ACC112 (cell line): ENCODE measurements at regions not wholly inside any gene's neighbourhood (a gene's known extent, or its start where the extent isn't known, plus 50 kb on each side); places are given as distances from the start of the nearest gene placed in this dataset.
A peak's percentile ranks its signal among the peaks of the same experiment; 100 is the strongest.
"Not testable (repeated sequence)": the region's sequence is repeated elsewhere in the genome, so short reads cannot be mapped to it uniquely, and the experiment has no call there.

Source experiments
- H2AFZ ChIP-seq: fragments of 200-600 bp; sonication (generic); one replicate; pipeline ENCODE4 v1.6.0; 2017; ENCODE audit warnings: antibody characterized with exemption, low read length; ENCODE audit not compliant: unreplicated experiment
- H3K27ac ChIP-seq: fragments of 200-600 bp; sonication (generic); 2 replicates; pipeline ENCODE4 v1.5.1; 2014; ENCODE audit warnings: low read depth, mild to moderate bottlenecking, antibody characterized with exemption, low read length, moderate library complexity
- H3K27me3 ChIP-seq: fragments of 200-600 bp; sonication (generic); 2 replicates; pipeline ENCODE4 v1.6.1; 2014; ENCODE audit warnings: mild to moderate bottlenecking, antibody characterized with exemption, low read length, moderate library complexity, mixed read lengths; ENCODE audit not compliant: insufficient read depth
- H3K36me3 ChIP-seq: fragments of 200-600 bp; sonication (generic); 2 replicates; pipeline ENCODE4 v1.6.1; 2016; ENCODE audit warnings: mild to moderate bottlenecking, antibody characterized with exemption, low read length, moderate library complexity, mixed read lengths; ENCODE audit not compliant: insufficient read depth
- H3K4me1 ChIP-seq: fragments of 200-600 bp; sonication (generic); one replicate; pipeline ENCODE4 v1.6.1; 2016; ENCODE audit warnings: low read length, mixed read lengths; ENCODE audit not compliant: insufficient read depth, unreplicated experiment, control insufficient read depth
- H3K4me3 ChIP-seq: fragments of 200-600 bp; sonication (generic); 2 replicates; pipeline ENCODE4 v1.5.1; 2014; ENCODE audit warnings: mild to moderate bottlenecking, low read depth, low read length
- H3K79me2 ChIP-seq: fragments of 200-600 bp; sonication (generic); one replicate; pipeline ENCODE4 v1.6.0; 2016; ENCODE audit warnings: low read length; ENCODE audit not compliant: control insufficient read depth, unreplicated experiment, insufficient read depth

GRCh38 chr7:19572566-19572965, 136.3 kb downstream of the POLR1F start:
- Histone ChIP-seq H3K27me3 (no peaks in the 10 kb centered on the region), H3K4me1 (peaks cover 3% of the 10 kb centered on the region), H2AFZ (no peak overlapping the region), H3K79me2 (no peaks in the 10 kb centered on the region), H3K4me3 (no peak overlapping the region), H3K36me3 (no peaks in the 10 kb centered on the region), H3K27ac (no peak overlapping the region)

- no peak overlapping the region for H3K4me3 ChIP-seq
- H3K27ac ChIP-seq = no peak overlapping the region
- H3K27me3 ChIP-seq = no peaks in the 10 kb centered on the region
- peaks cover 4% of the 10 kb centered on the region; the same call in 1 of the 2 replicates for H3K36me3 ChIP-seq
- no peak overlapping the region for H2AFZ ChIP-seq
- peaks cover 2% of the 10 kb centered on the region for H3K4me1 ChIP-seq
- no peaks in the 10 kb centered on the region for H3K79me2 ChIP-seq
These were observed 141.8 kb downstream of the POLR1F start for GRCh38 chr7:19567011-19567410.

- H3K4me1 ChIP-seq = peaks cover 16% of the 10 kb centered on the region
- H3K4me3 ChIP-seq = no peak overlapping the region
- H3K79me2 ChIP-seq = no peaks in the 10 kb centered on the region
- H3K36me3 ChIP-seq = peaks cover 4% of the 10 kb centered on the region; the same call in 1 of the 2 replicates
- H3K27me3 ChIP-seq = no peaks in the 10 kb centered on the region
- no peak overlapping the region for H3K27ac ChIP-seq
- no peak overlapping the region for H2AFZ ChIP-seq
These were observed 143.2 kb downstream of the POLR1F start for GRCh38 chr7:19565602-19566001.

GRCh38 chr7:19561121-19561805, 147.6 kb downstream of the POLR1F start:
- Histone ChIP-seq H3K27ac (peak overlapping the region; percentile 99), H3K27me3 (no peaks in the 10 kb centered on the region), H3K4me3 (peak overlapping the region; percentile 57), H3K4me1 (peaks cover 47% of the 10 kb centered on the region), H3K36me3 (peaks cover 4% of the 10 kb centered on the region; the same call in 1 of the 2 replicates), H3K79me2 (no peaks in the 10 kb centered on the region), H2AFZ (peak overlapping the region; percentile 4)

GRCh38 chr7:19560111-19560883, 148.5 kb downstream of the POLR1F start:
- Histone ChIP-seq H2AFZ (peak overlapping the region; percentile 65), H3K36me3 (peaks cover 4% of the 10 kb centered on the region; the same call in 1 of the 2 replicates), H3K4me1 (peaks cover 47% of the 10 kb centered on the region), H3K27ac (peak overlapping the region; percentile 99), H3K4me3 (peak overlapping the region; percentile 57), H3K27me3 (no peaks in the 10 kb centered on the region), H3K79me2 (no peaks in the 10 kb centered on the region)

- Histone ChIP-seq H3K36me3 (peaks cover 4% of the 10 kb centered on the region; the same call in 1 of the 2 replicates), H3K79me2 (no peaks in the 10 kb centered on the region), H2AFZ (peak overlapping the region; percentile 48), H3K4me1 (peaks cover 47% of the 10 kb centered on the region), H3K4me3 (peak overlapping the region; percentile 4; the same call in 1 of the 2 replicates), H3K27ac (peak overlapping the region; percentile 99), H3K27me3 (no peaks in the 10 kb centered on the region)
These were observed 150.3 kb downstream of the POLR1F start for GRCh38 chr7:19558527-19558926.

GRCh38 chr7:19557726-19558465, 150.9 kb downstream of the POLR1F start:
- peak overlapping the region; percentile 11 for H2AFZ ChIP-seq
- H3K4me1 ChIP-seq = peaks cover 47% of the 10 kb centered on the region
- H3K79me2 ChIP-seq = no peaks in the 10 kb centered on the region
- peak overlapping the region; percentile 99 for H3K27ac ChIP-seq
- no peaks in the 10 kb centered on the region for H3K27me3 ChIP-seq
- H3K4me3 ChIP-seq = peak overlapping the region; percentile 4; the same call in 1 of the 2 replicates
- 0 out of 2 replicates have a peak, but pooled peaks cover 4% of the 10 kb centered on the region for H3K36me3 ChIP-seq

GRCh38 chr7:19554581-19554980, 154.3 kb downstream of the POLR1F start:
- Histone ChIP-seq H3K4me1 (peaks cover 23% of the 10 kb centered on the region), H3K36me3 (no peaks in the 10 kb centered on the region), H3K27me3 (no peaks in the 10 kb centered on the region), H2AFZ (no peak overlapping the region), H3K79me2 (no peaks in the 10 kb centered on the region), H3K4me3 (no peak overlapping the region), H3K27ac (no peak overlapping the region)

- no peaks in the 10 kb centered on the region for H3K36me3 ChIP-seq
- H2AFZ ChIP-seq = peak overlapping the region; percentile 5
- H3K27ac ChIP-seq = no peak overlapping the region
- no peak overlapping the region for H3K4me3 ChIP-seq
- no peaks in the 10 kb centered on the region for H3K27me3 ChIP-seq
- H3K4me1 ChIP-seq = peaks cover 3% of the 10 kb centered on the region
- H3K79me2 ChIP-seq = no peaks in the 10 kb centered on the region
These were observed 156.3 kb downstream of the POLR1F start for GRCh38 chr7:19552576-19552975.

- not testable (repeated sequence) for H3K79me2 ChIP-seq, H3K27me3 ChIP-seq, H3K36me3 ChIP-seq, H2AFZ ChIP-seq, H3K27ac ChIP-seq, H3K4me1 ChIP-seq, H3K4me3 ChIP-seq
These were observed 159.6 kb downstream of the POLR1F start for GRCh38 chr7:19549246-19549645.
